Stimulated activated naive CD4-positive, alpha-beta T cell treated with Interleukin-2 at 50 U/mL for 16 hours (primary cell): ENCODE measurements at regions not wholly inside any gene's neighbourhood (a gene's known extent, or its start where the extent isn't known, plus 50 kb on each side); places are given as distances from the start of the nearest gene placed in this dataset.

Experiments
- DNase-seq: peaks from one replicate; lab custom pipeline; 2025; lab: John Stamatoyannopoulos, UW

DNA sequence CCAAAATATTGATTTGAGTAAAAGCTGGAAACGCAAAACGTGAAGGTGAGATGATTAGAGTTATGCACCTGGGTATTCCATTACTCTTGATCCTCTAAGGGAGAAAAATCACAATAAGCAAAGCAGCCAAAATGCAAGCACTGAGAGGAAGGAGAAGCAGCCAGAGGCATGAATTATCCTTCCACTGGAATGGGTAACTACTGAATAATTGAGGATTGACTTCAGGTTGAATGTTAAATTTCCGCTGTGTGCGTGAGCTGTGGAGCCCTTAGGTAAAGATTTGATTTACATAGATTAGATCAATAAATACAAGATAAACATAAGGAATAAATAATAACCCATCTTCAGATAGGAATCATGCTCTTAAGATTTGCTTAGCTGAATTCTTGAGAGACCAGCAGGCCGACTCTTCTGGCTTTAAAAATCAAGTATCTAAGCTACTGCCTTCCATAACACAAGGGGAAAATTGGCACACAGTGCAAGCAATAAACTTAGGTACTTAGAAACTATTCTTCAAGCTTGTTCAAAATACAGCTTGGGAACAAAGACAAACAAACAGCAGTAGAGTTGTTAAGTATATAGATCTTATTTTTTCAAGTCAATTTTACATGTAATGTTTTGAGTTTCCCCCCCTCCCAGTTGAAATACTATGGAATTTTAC is 1459.5 kb downstream of the ZPLD1 start:
- no peak for DNase-seq

DNA sequence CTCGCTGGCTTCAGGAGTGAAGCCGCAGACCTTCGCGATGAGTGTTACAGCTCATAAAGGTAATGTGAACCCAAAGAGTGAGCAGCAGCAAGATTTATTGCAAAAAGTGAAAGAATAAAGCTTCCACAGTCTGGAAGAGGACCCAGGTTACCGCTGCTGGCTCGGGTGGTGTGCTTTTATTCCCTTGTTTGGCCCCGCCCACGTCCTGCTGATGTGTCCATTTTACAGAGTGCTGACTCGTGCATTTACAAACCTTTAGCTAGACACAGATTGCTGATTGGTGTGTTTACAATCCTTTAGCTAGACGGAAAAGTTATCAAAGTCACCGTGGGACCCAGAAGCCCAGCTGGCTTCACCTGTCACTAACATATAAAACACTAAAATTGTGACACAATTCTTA is 1464.5 kb downstream of the ZPLD1 start:
- DNase-seq = no peak

DNA sequence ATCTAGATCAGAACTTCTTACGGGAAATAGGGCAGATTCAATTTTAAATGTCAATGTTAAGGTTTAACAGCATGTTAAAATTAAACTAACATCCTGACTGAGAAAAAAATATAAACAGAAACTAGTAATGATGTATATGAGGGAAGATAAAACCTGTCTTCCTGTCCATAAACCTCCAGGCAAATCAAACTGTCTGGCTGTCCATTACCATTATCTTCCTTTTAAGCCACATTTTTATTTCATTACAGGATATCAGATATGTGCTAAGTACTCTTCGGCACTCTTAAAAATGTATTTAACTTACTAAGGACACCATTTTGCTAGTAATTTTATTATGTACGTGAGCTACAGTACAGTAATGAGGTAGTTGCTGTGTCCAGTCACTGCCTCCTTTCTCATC is 1461.7 kb upstream of the ALCAM start:
- DNase-seq = no peak

DNA sequence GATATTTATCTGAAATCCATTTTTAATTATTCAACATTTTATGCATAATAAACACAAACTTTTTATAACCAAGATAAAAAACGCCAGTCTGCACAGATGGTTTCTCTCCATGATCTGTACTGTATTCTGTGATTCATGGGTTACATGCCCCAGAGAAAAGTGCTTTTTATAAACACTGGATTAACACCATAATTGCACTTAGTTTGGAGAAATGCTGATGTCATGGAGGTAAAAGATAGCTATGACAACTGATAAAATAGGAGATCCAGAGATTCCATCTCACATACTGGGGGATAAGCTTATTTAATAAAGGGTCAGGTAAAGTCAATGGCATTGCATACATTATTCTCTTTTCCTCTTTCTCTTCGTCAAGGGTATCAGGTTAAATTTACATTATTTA is 1460.4 kb upstream of the ALCAM start:
- no peak for DNase-seq

DNA sequence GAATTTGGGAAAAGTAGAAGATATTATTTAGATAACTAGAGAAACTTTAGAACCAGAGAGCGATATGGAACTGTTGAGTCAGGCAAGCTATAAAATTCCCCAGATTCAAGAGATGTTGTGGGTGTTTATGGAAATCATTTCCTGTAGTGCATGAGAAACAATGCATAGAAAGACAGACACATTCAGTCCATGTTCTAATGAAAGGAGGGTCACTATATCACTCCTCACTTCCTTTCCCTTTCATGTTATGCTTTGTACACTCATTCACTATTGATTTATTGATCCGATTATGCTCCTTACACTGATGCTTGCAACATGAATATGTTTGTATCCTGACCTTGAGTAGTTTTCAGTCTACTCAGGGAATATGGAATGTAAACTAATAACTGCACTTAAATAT is 1459.9 kb upstream of the ALCAM start:
- no peak for DNase-seq

DNA sequence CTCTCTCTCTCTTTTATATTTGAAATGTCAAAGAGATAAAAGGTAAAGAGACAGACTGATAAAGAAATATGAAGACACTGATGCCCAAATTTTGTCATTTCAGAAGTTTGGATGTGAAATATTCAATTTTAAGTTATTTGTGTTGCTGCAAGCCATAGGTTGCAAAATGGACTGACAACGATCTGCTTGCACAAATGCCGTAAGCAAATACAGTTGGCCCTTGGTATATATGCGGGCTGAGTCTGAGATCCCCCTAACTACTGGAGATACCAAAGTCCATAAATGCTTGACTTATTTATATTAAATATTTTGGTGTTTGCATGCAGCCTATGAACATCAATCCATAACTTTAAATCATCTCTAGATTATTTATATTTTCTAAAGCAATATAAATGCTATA is 1459.1 kb upstream of the ALCAM start:
- DNase-seq = no peak

DNA sequence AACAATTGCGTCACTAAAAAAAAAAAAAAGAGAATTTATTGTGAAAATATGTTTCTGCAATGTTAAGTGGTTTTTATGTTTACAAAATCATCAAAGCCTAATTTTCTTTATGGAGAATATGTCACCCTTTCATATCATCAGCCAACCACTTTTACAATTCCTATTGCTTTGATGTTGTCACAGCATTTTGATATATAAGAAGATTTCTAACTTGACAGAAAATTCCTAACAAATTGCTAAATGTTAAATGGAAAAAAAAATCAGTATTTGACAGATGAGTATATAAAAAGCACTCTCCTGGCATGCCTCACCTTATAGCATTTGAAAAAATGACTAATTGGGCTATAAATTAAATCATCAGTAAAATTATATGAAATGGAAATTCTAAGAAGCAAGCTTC is 1457.3 kb upstream of the ALCAM start:
- DNase-seq = no peak

DNA sequence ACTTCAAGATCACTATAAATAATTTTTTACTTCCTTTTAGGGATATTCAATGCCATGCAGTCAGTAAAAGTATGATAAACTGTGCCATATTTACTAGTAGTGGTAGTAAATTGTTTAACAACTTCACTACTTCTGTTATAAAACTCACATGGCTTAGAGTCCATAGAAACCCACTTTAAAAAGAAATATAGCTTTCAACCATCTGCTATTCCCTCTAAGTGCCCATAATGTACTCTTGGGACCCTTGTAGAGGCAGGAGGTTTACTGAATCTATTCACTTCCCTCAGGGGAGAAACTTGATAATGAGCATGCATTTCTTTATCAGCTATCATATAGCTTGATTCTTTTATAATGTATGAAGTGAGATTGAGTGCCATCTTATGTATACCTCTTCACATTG is 1448.4 kb upstream of the ALCAM start:
- no peak for DNase-seq

DNA sequence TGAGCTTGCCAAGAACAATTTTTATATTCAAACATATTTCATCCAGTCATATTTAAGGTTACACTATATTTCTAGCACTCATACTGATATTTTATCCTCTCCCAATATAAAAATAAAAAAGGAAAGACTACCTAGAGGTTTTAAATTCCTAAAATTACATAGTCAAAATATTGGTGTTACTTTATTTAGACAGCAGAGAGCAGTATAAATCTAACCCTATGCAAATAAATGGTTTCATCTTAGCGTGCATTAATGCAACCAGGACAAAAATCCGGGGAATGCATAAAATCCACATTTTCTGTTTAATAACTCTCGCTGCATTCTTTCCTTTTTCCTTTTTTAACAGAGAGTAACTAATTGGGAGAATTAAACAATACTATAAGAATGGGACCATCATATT is 1447.4 kb upstream of the ALCAM start:
- DNase-seq = no peak

DNA sequence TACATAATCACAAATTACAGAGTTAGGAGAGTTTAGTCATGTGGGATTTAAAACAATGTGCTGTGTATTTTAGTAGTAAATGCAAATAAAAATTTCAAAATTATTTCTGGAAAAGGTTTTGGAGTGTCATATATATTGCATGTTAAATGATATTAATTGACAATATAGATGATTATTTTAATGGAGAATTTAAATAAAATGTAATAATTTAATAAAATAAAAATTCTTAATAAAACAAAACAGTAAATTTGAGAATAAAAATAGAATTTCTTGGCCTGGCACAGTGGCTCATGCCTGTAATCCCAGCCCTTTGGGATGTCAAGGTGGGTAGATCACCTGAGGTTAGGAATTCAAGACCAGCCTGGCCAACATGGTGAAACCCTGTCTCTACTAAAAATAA is 1442.8 kb upstream of the ALCAM start:
- DNase-seq = no peak

DNA sequence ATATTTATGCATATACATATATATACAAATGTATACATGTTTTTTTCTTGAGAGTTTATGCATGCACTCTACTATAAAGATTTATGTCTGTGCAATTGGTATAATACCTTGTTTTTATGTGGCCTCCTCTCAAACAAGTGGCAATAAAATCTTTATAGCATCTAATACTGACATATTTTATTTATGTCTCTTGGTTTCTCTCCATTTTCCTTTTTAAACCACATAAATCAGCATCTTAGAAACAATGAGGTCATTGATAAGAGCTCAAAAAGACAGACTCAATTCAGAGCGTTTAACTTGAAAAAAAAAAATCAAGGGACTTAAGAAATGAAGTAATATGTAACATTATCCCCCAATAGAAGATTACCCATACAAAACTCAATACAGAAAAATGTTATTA is 1442.2 kb upstream of the ALCAM start:
- no peak for DNase-seq

DNA sequence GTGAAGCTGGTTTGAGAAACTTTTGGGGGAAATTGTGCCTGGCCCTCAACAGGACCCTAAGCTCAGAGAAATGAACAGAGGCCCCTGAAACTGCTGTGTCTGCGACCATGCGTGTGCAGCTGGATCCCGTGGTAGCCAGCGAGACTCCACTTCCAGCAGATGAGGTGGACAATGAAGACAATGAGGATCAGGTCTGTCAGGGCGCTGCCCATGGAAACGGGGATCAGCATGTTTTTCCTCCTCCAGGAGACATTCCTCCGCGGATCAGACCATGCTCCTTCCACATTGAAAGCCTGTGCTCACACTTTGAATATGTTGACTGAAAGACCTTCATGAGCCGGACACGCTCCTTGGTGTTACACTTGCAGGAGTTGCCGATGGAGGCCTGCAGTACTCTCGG is 1439.8 kb upstream of the ALCAM start:
- DNase-seq = no peak

DNA sequence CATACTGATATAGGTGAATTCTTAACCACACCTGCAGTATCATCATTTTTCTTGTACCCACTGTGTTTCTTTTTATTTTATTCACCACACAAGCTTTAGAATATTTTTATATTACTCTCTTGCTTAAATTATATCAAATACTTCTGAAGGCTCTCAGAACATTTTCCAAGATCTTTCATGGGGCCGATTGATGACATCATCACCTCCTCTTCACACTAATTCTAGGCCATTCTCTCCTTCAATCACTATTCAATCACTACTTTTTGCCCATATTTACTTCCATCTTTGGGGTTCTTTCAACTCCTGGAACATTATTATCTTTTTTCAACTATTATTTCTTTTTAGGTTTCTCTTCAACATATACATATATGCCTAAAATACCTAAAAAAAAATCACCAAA is 1438.8 kb upstream of the ALCAM start:
- no peak for DNase-seq

DNA sequence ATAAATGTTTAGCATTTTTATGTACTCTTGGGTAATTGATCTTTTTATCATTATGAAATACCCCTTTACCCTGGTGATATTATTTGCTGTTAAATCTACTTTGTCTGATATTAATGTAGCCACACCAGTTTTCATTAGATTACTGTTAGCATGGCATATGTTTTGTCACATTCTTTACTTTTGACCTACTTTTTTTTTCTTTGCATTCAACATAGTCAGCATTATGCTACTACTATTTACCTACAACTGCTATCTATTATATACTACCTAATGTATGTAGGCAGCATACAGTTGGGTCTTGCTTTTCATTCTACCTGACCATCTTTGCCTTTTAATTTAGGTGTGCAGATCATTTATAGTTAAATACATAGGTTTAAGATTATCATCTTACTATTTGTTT is 1429.6 kb upstream of the ALCAM start:
- DNase-seq = no peak

DNA sequence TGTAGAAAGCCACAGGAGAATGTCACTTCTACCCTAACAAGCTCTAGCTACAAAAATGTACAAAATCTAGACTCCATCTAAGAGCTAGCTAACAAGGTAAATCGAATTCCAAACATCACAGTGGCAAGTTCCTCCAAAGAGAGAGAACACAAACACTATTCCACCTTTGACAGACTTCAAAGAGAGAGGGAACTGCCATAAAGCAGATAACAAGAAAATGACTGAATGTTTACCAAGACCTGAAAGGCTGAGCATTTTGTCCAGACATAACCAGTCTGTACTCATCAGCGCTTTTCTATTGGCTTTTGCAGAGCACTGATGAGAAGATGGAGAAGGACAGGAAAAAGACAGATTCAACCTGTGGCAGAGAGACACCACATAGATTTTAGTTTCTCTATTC is 1419.6 kb upstream of the ALCAM start:
- DNase-seq = no peak

DNA sequence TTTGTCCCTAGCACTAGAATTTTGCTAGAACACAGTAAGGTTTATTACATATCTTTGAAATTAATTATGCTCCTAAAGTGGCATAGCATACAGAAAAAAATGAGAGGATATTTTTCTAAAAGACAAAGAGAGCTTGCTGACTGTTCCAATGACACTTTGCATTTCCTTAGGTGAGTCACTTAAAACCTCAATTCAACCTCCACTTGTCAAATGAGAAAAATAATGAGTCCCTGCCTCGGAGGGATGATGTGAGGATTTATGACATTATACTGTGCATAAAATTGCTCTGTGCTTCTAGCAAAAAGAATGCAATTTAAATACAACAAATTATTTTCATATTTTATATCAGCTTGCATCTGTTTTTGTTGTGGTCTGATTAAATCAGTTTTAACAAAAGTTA is 1417.0 kb upstream of the ALCAM start:
- DNase-seq = no peak

DNA sequence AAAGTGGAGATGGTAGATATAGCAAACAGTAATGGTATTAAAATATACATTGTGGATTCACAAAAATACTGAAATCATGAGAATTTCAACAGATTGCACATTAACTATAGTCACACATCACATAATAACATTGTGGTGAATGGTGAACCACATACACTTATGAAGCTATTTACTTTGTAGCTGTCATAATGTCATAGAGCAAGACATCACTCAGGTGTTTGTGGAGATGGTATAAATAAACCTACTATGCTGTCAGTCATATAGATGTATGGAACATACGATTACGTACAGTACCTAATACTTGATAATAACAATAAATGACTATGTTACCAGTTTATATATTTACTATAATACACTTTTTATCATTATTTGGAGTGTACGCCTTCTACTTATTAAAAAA is 1416.0 kb upstream of the ALCAM start:
- no peak for DNase-seq

DNA sequence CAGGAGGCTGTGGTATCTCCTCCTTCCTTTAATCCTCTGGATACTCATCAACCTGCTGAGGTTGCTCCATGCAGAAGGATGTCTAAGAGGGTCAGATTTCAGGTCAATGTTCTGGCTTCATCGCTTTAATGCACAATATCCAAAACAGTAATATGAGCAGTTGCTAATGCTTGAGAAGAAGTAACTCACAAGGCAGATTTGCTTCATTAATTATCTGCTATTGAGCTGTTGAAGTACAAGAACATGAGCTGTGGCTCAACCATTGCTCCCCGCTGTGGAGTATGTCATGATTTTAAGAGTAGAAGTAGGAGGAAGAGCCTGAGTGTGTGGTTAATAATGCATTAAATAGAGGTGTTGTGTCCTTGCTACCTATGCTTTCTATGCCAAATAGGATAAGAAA is 1412.9 kb upstream of the ALCAM start:
- DNase-seq = no peak

DNA sequence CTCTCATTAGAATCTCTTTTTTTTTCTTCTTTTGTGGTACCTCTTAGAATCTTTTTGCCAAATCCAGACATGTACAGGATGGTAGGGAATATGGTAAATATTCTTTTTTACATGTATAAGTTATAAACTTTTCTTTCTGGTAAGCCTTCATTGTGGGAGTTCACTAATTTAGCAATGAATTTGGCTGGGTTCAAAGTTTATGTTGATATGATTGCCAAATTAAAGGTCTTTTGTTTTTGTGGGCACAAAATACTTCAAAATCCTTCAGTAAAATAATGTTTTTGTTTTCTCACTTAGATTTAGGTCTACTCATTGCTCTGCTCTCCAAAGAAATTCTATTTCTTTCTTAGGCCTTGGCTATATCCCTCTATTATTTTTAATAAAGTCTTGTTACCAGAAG is 1405.9 kb upstream of the ALCAM start:
- no peak for DNase-seq

DNA sequence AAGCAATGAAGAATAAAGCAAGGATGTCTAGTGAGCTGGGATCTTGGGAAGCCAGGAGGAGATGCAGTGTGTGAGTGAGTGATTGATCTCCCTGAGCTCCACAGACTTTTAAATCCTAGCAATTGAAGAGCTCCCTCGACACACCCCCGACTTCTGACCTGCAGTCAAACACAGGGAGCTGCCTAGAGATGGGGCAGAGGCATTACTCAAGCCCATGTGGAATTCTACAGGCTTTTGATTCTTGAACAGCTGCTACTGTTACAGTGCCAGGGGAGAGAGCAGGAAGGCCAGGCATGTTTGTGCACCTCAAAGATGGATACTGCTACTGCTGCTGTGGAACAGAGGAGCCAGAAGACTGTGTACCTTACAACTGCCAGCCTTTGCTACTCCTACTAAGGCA is 1403.1 kb upstream of the ALCAM start:
- no peak for DNase-seq

DNA sequence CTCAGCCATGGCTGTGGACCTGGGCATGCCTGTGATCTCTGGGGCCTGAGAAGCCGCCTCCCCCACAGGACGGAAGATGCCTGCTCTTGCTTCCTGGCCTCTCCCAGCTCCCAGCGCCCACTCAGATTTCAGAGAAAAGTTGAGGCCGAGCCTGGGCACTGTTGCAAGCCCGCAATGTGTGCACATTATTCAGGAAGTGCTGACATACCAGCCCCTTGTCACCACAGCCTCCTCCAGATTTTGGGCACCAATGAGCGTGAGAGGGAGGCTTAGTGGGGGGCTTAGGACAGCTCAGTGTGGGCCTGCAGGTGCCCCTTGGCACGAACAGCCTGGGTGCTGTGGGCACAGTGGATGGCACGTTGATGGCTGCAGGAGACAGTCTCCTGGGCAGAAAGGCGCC is 1400.9 kb upstream of the ALCAM start:
- no peak for DNase-seq

DNA sequence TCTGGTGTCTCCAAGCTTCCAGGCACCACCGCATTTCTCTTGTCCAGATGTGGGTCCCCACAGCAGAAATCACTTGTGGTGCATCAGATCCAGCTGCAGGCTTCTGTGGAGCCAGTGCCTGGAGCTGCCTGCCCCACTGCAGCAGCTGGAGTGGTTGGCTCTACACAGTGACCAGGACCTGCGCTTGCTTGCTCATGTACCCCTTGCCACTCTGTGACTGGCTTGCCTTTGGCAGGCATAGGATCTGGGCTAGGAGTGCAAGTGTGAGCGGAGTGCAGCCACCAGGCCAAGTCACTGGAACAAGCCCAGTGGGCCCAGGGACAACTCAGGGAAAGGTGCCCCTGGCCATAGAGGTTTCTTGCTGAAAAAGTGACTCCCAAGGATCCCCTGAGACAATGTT is 1400.0 kb upstream of the ALCAM start:
- DNase-seq = no peak

DNA sequence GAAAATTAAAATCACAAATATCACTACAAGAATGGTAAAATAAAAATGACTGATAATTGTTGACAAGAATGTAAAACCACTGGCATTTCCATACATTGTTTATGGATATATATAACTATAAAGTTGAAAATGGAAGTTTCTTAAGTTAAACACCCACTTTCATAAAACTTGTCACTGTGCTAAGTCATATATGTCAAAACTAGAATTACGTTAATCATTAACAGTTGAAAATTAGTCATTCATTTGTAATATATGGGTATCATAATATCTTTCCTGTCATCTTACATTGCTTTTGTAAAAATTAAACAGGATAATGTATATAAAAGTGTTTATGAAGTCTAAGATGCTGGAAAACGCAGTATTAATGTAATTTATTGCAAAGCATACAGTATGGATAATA is 1398.6 kb upstream of the ALCAM start:
- DNase-seq = no peak

DNA sequence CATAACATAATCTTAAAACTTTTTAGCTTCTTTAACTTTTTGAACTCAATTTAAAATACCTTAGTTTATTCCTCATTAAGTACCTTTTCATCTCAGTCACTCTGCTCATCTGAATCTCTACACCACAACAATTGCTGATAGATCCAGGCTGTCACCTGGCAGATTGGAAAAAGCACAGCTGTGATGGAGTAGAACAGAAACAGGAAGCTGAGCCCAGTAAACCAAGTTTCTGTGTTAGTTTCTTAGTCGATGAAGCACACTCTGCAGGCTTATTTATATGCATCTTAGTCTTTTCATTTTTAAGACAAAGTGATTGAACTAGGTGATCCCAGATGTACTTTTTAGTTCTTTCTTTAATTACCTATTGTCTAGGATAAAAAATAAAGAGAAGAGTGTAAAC is 1398.0 kb upstream of the ALCAM start:
- no peak for DNase-seq

DNA sequence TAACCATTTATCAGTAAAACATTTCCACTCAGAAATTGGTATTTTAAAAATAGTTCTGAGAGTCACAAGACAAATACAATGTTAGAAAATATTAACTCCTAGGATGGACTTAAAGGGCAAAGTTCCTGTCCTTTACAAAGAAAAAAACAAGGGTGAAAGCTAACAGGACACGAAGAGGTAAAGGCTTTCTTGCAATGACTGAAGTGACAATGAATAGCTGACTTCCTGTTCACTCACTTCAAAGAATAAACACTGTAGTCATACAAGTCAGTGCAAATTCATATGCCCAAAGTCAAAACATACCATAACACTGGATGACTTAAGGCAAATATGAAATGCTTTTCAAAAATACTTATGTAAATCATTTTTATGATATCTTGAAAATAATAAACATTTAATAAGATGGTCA is 1389.8 kb upstream of the ALCAM start:
- DNase-seq = no peak
